ENCODE measurements at regions not wholly inside any gene's neighbourhood (a gene's known extent, or its start where the extent isn't known, plus 50 kb on each side); places are given as distances from the start of the nearest gene placed in this dataset.

- no peak overlapping the region for H3K27ac ChIP-seq
- TF ChIP-seq, protein P1, sequence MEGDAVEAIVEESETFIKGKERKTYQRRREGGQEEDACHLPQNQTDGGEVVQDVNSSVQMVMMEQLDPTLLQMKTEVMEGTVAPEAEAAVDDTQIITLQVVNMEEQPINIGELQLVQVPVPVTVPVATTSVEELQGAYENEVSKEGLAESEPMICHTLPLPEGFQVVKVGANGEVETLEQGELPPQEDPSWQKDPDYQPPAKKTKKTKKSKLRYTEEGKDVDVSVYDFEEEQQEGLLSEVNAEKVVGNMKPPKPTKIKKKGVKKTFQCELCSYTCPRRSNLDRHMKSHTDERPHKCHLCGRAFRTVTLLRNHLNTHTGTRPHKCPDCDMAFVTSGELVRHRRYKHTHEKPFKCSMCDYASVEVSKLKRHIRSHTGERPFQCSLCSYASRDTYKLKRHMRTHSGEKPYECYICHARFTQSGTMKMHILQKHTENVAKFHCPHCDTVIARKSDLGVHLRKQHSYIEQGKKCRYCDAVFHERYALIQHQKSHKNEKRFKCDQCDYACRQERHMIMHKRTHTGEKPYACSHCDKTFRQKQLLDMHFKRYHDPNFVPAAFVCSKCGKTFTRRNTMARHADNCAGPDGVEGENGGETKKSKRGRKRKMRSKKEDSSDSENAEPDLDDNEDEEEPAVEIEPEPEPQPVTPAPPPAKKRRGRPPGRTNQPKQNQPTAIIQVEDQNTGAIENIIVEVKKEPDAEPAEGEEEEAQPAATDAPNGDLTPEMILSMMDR (conservative IDR thresholded peaks at IDR 0.05): no peak
These were observed 52.4 kb upstream of the SLC2A1 start for GRCh38 chr1:43011020-43011419.

DNA sequence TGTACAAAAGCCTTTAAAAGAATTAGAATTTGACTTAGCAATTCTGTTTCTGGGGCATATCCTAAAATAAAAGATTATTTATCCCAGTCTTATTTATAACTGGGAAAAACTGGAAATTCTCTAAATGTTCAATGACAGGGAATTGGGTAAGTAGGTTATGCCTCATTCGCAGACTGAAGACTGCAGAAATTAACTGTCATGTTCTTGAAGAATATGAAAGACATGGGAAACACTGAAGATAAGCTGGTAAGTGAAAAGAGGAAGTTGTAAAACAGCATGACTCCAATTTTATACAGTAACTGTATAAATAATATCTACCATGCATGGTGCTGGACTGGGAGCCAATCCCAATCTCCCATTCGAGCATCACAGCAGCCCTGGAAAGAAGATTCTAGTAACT is 50.6 kb upstream of the SLC2A1 start:
- TF ChIP-seq, protein P1 (conservative IDR thresholded peaks at IDR 0.05): no peak
- H3K27ac ChIP-seq: no peak overlapping the region

DNA sequence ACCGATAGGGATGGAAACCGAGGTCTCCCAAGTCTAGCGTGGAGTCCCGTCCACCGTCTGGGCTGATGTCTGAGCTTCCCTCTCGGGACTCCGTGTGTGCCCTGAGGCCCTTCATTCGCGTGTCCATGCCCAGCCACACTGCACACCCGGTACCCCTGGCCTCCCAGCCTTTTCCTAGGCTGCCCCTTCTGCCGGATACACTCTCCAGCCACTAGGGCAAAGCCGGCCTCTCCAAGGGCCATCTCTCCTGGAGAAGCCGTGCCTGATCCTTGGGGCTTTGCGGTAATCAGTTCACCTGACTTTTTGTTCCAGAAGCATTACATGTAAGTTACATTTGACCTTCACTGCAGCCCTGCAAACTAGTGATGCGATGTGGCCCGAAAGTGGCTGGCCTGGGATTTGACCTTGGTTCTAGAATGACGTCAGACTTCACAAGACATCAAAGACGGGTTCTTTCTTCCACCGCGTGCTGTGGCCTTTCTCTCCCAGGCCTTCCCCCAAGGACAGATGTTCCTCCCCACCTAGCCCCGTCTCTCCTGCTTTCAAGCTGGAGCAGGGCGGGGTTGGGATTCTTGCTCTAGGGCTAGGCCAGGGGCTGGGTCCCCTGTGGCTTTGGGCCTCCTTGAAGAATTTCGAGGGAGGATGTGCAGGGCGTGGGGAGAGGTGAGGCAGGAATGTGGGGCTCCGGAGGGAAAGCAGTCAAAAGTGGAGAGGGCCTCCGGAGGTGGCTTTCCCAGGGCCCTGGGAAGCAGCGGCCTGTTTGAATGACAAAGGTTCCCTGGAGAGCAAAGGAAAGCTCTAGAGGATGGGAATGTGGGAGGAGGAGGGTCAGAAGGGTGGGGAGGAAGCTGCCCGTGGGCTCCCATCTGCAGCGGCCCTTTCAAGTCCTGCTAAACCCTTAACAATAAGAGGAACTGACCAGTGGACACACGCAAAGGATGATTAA is 49.7 kb upstream of the SLC2A1 start:
- TF ChIP-seq, protein P1 (conservative IDR thresholded peaks at IDR 0.05): no peak
- no peak overlapping the region for H3K27ac ChIP-seq
